GM12891 (cell line): ENCODE measurements at regions not wholly inside any gene's neighbourhood (a gene's known extent, or its start where the extent isn't known, plus 50 kb on each side); places are given as distances from the start of the nearest gene placed in this dataset.

Source experiments
- DNase-seq: peaks from one replicate; pipeline ENCODE4 v3.0.0; 2011; ENCODE audit warnings: low spot score; ENCODE audit not compliant: insufficient read length
- FAIRE-seq: peaks from 2 replicates; lab custom pipeline; 2011; peaks lifted over from hg19 to GRCh38; lab: Jason Lieb, UNC
- PAX5 ChIP-seq: IDR thresholded peaks from 2 replicates; pipeline ENCODE4 v1.6.1; 2011; ENCODE audit warnings: low read length, moderate library complexity, mild to moderate bottlenecking; ENCODE audit not compliant: insufficient read depth, severe bottlenecking
- POLR2A ChIP-seq: IDR thresholded peaks from 2 replicates; pipeline ENCODE4 v1.6.1; 2011; ENCODE audit warnings: low read depth, low read length, control low read depth
- POLR2AphosphoS5 ChIP-seq: IDR thresholded peaks from 2 replicates; pipeline ENCODE4 v1.6.1; 2011; ENCODE audit warnings: low read depth, low read length, control low read depth
- POU2F2 ChIP-seq: IDR thresholded peaks from 2 replicates; pipeline ENCODE4 v1.6.1; 2011; ENCODE audit warnings: low read depth, mild to moderate bottlenecking, control low read depth, low read length, moderate library complexity
- SPI1 ChIP-seq: IDR thresholded peaks from 2 replicates; pipeline ENCODE4 v1.6.1; 2011; ENCODE audit warnings: low read depth, low read length, control low read depth
- TAF1 ChIP-seq: IDR thresholded peaks from 2 replicates; pipeline ENCODE4 v1.6.1; 2011; ENCODE audit warnings: low read depth, low read length, control low read depth

GRCh38 chr12:85385406-85385805 lies 105.4 kb downstream of the ALX1 start:
- FAIRE-seq = no peak
- TF ChIP-seq PAX5 (no peak), POLR2AphosphoS5 (no peak), POLR2A (no peak), SPI1 (no peak), TAF1 (no peak), POU2F2 (no peak)

GRCh38 chr12:85390266-85390665 lies 110.2 kb downstream of the ALX1 start:
- FAIRE-seq (no peak), DNase-seq (no peak)
- TF ChIP-seq PAX5 (no peak), POU2F2 (no peak), SPI1 (no peak), POLR2AphosphoS5 (no peak), POLR2A (no peak), TAF1 (no peak)

More at GRCh38 chr12:85385406-85385805, 105.4 kb downstream of the ALX1 start:
- no peak for DNase-seq

GRCh38 chr12:85392508-85392907 lies 112.5 kb downstream of the ALX1 start:
- DNase-seq (no peak), FAIRE-seq (no peak)
- TF ChIP-seq POLR2A (no peak), POLR2AphosphoS5 (no peak), POU2F2 (no peak), PAX5 (no peak), SPI1 (no peak), TAF1 (no peak)

- no peak for FAIRE-seq
- TF ChIP-seq SPI1 (no peak), POLR2AphosphoS5 (no peak), POU2F2 (no peak), POLR2A (no peak), TAF1 (no peak)
- no peak for DNase-seq
Measured at GRCh38 chr12:85393606-85394005, 113.6 kb downstream of the ALX1 start.

- FAIRE-seq (no peak), DNase-seq (no peak)
- TF ChIP-seq PAX5 (no peak), TAF1 (no peak), POLR2AphosphoS5 (no peak), POLR2A (no peak), POU2F2 (no peak), SPI1 (no peak)
Measured at GRCh38 chr12:85394065-85394464, 114.0 kb downstream of the ALX1 start.

GRCh38 chr12:85394809-85395208 lies 114.8 kb downstream of the ALX1 start:
- FAIRE-seq = no peak
- TF ChIP-seq SPI1 (no peak), TAF1 (no peak), POU2F2 (no peak), POLR2AphosphoS5 (no peak), PAX5 (no peak), POLR2A (no peak)
- DNase-seq = no peak

GRCh38 chr12:85405262-85405661 lies 125.2 kb downstream of the ALX1 start:
- FAIRE-seq (no peak), DNase-seq (no peak)
- TF ChIP-seq SPI1 = no peak
- TF ChIP-seq POU2F2 = no peak
- no peak for TF ChIP-seq TAF1
- no peak for TF ChIP-seq PAX5
- no peak for TF ChIP-seq POLR2A
- TF ChIP-seq POLR2AphosphoS5 = no peak

GRCh38 chr12:85405781-85406522 lies 125.9 kb downstream of the ALX1 start:
- DNase-seq = no peak
- FAIRE-seq = no peak
- TF ChIP-seq SPI1 (no peak), POU2F2 (no peak), POLR2AphosphoS5 (no peak), TAF1 (no peak), POLR2A (no peak), PAX5 (no peak)

GRCh38 chr12:85413266-85413665 lies 133.2 kb downstream of the ALX1 start:
- no peak for DNase-seq
- FAIRE-seq = no peak

GRCh38 chr12:85422762-85423161 lies 142.7 kb downstream of the ALX1 start:
- FAIRE-seq (no peak), DNase-seq (no peak)
- TF ChIP-seq SPI1 (no peak), PAX5 (no peak), POLR2AphosphoS5 (no peak), POU2F2 (no peak), TAF1 (no peak)

More at GRCh38 chr12:85413266-85413665, 133.2 kb downstream of the ALX1 start:
- TF ChIP-seq SPI1 = no peak
- TF ChIP-seq POLR2AphosphoS5 = no peak
- TF ChIP-seq PAX5 = no peak
- TF ChIP-seq TAF1 = no peak
- TF ChIP-seq POU2F2 = no peak
- no peak for TF ChIP-seq POLR2A
